Fibroblast of gingiva (primary cell): ENCODE measurements at regions not wholly inside any gene's neighbourhood (a gene's known extent, or its start where the extent isn't known, plus 50 kb on each side); places are given as distances from the start of the nearest gene placed in this dataset.
"Not testable (repeated sequence)": the region's sequence is repeated elsewhere in the genome, so short reads cannot be mapped to it uniquely, and the experiment has no call there.

Source experiments
- DNase-seq: peaks from one replicate; pipeline ENCODE4 v3.0.0-alpha.2; 2011; ENCODE audit warnings: low read depth

DNA sequence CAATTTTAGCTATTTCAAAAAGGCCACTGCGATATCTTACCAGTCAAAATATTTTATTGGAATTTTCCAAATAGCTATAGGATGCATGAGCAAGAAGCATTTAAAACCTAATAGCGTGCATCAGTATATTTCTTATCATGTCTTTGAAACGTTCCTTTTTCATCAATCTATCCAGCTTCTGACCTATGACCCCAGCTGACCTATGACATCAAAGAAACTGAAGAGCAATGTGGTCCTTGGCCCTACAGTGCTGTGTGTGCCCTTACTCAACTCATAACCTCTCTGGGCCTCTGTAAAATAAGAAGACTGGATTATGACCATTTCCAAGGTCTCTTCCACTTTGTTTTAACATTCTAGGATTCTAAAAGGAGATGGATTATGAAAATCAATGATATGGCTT, 118.2 kb downstream of the ZNF22 start:
- no peak for DNase-seq

DNA sequence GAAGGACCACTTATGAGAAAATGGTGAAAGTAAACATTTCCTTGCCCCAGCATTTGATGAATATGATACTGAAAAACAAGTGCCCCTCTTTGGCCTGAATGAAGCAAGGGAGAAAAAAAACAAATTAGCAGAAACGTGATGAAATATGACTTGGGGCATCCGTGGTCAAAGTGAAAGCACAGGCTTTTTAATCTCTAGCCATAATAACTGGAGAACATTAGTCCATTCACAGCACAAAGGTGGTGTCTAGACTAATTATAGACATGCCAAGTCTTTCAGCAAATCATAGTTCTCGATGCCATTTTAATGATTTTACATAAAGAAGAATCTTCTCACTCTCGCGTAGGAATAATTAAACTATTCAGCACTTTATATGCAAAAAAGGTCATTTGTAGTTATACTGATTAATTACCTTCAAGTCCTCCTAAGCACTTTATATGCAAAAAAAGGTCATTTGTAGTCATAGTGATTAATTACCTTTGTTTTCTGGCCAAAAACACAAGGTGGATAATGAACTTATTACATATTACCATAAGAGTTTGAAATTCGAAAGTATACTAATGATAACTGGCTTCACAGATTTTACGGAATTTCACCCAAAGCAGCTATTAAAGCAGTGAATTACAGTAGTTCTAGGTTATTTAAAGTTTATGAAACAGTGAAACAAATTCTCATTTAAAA, 121.6 kb downstream of the ZNF22 start:
- not testable (repeated sequence) for DNase-seq

DNA sequence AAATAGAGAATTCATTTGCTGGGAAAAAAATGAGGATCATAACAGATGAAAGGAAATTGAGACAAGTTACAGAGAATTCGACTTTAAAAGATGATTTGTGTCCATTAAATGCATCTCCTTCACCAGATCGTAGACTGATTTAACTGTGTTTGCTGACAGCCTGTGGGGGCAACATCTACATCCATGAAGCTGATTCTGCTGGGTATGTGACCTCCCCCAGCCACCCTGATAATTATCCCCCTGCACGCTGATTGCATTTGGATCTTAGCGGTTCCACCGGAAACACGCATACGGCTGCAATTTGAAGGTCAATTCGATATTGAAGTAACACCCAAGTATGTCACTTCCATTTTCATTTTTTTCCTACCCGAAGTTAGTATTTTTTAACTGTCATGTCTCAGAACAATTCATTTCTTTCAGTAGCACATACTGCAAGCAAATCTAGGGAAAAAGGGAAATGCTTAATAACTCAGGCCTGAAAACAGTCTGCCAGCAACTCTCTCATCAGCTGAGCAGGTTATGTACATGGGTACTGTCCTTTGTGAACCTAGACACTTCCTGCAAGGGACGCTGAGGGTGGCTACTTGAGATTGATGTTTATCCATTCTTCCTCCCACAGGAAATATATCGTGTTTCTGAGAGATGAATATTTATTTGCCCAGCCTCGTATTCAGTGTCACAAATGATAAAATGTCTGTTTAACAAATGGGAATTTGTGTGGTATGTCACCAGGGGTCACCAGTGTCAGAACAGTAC, 134.9 kb downstream of the ZNF22 start:
- DNase-seq, result no peak

DNA sequence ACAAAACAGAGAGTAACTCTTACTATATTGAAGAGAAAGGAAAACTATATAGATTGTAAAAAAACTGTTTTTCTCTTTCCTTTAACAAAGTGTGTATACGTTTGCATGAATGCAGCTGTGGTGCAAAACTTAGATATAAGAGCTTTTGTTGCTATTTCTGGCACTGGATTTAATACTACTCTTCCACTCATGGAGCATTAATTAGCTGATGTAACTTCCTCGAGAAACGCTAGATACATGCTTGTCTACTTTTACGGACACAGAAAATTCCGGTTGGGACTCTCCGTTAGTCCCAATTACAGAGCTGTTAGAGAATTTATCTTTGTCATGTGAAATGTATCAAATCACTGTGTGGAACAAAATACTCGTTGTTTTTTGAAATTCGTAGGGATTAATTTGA, 135.5 kb downstream of the ZNF22 start:
- no peak for DNase-seq

DNA sequence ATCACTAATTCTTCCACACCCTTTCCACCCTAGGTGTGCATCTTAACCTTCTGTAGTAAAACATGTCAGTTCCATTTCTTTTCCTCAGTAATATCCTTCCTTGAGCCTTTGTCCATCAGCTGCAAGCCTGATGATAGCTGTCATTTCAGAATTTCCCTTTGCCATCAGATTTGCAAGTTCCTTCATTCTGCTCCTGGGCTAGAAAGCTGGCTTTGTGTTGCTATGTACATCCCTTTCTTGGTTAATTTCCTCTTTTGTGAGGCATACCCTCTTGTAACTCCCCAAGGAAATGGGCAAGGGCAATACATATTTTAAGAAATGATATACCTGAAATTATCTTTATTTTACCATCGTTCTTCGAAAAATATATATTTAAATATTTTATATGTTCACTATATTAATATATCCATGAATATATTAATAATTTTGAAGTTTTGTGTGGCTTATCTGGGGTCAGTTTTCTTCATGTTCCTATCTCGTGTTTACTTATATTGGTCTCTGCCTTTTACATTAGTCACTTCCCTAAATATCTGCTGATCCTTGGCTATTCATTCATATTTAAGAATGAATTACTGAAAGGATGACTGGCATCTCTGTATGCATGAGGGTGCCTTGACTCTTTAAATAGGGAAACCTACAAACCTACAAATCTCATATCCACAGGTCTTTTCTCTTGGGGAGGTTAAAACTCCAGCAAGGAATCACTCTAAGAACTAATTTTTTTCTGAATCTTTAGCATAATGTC, 143.8 kb downstream of the ZNF22 start:
- no peak for DNase-seq

DNA sequence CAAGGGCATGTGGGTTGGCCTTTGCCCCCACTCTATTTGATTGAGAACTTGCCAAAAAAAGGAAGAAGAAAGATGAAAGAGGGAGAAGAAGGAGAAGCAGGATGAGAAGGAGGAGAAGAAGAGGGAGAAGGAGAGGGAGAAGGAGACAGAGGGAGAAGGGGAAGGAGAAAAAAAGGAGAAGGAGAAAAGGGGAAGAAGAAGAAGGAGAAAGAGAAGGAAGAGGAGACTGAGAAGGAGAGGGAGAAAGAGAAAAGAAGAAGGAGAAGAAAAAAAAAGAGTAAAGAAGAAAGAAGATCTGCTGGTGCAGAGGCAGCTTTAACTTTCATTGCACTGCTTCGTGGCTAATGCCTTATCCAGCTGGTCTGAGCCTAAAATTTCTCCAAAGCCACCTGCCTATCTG, 144.4 kb downstream of the ZNF22 start:
- DNase-seq, result not testable (repeated sequence)

DNA sequence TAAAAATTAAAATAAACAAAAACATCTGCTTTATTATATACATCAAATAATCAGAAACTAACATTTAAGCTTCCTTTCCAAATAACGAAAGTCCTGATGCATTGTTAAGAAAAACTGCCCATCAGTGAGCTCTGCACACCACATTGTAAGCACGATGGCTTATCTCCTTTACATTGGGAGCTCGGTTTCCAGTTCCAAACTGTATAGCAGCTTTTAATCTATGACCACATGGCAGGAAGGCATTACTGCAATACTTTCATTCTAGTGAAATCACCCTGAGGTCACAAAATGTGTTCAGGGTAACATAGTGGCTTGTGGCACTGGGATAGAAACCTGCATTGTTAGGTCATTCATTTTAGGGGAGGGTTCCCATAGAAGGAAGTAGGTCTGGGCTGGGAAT, 146.3 kb downstream of the ZNF22 start:
- no peak for DNase-seq

DNA sequence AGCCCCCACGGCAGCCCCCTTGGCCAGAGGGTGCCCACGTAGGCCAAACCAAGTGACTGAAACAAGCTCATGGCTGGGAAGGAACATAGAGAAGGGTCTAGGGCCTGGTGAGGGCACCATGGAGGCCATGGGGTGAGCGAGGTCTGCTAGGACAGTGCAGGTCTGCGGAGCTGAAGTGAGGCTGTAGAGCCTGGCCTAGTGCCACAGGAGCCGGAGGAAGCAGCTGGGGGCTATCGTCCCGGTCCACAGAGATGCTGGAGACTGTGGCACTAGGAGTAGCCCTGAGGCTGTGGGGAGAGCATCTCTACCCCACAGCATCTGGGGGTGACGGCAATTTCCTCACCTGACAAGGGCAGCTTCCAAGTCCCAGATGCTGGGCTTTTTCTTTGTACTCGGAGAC, 150.3 kb downstream of the ZNF22 start:
- DNase-seq, result no peak

DNA sequence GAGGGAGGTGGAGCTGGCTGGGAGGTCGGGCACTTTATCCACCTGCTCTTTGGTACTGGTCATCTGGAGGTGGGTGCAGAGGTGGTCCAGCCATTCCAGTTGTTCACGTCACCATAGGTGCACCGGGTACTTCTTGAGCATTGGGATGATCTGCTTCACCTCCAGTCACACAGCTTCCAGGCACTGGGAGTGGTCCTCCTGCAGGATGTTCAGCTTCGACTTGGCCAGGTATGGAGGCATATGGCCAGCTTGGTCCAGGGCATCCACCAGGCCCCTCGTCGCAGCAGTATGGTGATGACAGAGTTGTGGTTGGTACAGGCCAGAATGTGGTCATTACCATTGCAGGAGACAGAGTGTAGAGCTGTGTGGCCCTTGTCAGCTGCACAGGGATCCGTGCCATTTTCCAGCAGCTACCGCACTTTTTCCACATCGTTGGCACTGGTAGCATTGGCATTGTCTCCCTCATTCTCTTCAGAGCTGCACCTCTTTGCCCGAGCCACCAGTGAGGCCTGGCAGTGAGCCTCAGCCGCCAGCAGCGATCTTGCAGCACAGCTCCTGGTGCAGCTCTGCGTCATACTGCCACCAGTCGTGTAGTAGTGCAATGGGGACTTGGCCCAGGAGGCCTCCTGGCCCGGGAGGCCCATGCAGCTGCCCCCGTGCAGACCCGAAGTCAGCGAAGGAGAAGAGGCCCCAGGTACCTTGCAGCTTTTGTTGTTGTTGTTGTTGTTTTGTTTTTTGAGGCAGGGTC, 150.9 kb downstream of the ZNF22 start:
- no peak for DNase-seq

DNA sequence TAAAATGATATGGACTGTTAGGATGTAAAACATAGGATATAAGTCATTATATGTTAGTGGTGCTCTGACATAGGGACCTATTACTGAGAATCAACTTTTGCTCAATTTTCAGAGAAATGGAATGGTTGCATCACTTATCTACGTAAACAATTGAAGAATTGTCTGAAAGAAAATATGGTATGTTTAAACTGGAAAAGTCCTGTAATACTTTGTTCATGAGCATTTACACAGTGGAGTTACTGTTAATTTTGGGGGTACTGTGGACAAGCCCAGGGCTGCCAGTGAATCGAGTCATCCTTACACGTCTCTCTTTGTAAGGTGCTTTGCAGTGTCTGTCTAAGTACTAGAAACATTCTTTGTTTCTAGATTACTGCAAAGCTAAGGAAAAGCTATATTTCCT, 152.0 kb downstream of the ZNF22 start:
- DNase-seq, result no peak

DNA sequence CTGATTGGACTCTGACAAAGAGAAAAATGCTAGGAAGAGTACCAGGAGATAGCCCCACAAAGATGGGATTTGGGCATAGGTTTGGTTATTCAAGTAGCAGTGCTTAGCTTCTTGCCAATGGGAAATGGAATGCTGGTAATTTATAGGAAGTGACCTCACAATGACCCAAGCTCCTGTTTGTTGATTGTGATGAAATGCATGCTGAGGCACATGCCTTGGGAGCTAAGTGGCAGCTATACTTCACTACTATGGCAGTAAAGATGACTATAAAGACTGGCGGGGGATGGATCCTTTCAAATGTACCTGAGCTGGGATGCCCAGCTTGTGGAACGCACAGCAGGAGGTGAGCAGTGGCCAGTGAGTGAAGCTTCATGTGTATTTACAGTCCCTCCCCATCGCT, 153.8 kb downstream of the ZNF22 start:
- no peak for DNase-seq

DNA sequence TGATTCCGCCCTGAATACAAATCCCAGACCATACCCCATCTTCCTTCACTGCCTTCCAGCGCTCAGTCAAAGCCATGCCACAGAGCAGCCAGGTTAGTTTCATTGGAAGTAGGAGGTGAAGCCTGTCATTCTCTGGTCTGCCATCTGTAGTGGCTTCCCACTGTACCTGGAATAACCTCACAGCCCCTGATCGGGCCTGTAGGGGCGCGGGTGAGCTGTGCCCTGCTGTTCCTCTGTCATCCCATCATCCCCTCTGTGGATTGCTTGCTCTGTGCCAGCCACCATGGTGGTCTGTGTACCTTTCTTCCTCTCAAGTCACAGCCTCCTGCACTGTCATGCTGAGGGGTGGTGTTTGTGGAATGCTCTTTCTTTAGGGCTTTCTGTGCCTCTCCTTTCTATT, 155.1 kb downstream of the ZNF22 start:
- DNase-seq, result no peak

DNA sequence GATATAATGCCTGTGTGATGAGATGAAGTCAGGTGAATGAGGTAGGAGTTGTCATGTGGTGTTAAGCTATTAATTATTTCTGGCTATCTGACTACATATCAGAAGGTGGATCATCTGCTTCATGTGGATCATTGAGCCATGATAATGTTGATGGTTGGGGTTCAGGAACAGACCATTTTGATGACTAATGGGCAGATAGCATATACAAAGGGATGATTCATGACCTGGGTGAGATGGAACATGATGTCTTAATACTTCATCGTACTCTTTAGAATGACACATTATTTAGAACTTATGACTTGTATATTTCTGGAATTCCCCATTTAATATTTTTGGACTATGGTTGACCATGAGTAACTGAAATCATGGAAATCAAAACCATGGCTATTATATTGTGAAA, 155.1 kb downstream of the OR13A1 start:
- DNase-seq, result peak; percentile 71

DNA sequence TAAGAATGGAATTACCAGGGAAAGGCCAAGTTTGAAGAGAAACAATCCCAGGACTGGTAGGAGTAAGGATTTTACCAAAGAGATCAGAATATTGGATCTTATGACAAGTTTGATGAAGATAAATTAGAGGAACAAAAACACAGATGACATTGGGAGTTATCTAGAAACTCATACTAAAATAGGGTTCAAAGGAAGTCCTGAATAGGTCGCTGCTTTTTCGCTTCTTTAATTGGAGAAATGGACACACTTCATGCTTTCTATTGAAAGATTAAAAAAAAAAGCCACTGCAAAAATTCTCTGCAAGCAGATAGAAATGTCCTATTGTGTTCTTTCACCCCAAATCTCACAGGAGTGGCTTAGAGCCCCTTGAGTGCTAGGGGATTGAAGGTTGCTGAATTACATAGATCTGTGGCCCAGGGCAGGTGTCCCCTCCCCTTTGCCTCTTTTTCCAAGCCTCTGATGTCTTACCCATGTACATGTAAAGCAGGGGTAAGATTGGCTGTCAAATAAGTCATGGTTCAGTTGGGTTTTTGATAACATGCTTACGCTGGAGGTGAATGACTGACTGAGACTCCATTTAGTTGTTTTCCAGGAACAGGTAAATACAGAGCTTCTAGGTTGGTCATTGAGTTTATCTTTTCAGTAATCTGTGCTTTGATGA, 152.0 kb downstream of the OR13A1 start:
- no peak for DNase-seq

DNA sequence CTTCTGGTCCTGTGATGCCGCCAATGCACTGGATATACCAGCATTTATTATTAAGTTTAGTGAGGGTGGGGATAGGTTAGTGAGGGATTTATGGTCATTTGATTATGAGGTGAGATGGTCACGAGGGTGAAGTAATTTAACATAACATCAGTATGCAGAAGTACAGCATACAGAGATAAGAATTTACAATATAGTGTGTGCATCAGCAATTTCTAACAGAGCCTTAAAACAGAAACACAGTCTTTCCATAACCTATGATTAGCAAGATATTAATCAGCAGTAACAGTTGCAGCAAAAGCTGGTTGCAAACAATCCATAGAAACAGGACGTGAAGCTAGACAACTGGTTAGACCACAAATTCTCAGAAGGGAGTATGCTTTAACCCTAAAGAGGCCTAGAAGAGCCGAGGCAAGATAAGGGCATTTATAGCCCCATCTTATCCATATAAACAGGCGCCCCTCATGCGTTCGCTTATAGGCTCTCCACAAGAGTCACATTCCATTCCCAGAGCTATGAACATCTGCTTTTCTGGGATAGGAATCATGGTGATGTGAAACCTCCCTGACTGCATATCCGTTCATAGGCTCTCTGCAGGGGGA, 139.8 kb downstream of the OR13A1 start:
- not testable (repeated sequence) for DNase-seq

DNA sequence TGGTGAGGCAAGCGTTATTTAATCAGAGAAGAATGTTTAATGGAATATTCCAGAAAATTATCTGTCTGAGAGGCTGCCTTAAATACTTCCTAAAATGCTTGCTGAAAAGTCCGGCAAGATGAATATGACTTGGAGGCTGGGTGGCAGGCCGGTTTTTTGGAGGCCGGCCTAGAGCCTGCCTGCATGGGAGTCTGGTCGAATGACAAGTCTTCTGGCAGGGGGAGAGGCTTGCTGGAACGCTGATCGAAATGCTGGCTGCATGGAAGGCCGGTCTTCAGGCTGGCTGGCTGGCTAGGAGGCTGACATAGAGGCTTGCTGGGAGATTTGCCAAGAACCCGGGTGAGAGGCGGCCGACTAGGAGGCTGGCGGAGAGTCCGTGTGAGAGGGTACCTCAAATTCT, 135.7 kb downstream of the OR13A1 start:
- peak; percentile 5 for DNase-seq

DNA sequence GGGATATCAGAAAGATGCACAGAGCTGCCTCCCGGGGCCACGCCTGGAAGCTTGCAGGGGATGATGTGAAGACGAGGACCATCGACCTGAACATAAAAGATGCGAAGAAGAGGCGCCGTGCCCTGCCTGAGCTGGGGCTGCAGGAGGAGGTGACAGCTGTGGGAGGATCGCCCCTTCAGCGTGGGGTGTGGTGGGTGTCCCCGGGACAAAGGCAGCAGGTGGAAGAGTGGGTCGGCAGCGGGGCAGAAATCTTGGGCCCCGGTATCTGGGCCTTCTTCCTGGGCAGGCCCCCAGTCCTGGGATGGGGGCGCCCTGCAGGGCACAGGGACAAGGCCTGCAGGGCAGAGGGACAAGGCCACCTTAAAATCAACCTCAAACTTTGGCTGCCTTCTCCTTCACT, 134.9 kb downstream of the OR13A1 start:
- DNase-seq, result no peak

DNA sequence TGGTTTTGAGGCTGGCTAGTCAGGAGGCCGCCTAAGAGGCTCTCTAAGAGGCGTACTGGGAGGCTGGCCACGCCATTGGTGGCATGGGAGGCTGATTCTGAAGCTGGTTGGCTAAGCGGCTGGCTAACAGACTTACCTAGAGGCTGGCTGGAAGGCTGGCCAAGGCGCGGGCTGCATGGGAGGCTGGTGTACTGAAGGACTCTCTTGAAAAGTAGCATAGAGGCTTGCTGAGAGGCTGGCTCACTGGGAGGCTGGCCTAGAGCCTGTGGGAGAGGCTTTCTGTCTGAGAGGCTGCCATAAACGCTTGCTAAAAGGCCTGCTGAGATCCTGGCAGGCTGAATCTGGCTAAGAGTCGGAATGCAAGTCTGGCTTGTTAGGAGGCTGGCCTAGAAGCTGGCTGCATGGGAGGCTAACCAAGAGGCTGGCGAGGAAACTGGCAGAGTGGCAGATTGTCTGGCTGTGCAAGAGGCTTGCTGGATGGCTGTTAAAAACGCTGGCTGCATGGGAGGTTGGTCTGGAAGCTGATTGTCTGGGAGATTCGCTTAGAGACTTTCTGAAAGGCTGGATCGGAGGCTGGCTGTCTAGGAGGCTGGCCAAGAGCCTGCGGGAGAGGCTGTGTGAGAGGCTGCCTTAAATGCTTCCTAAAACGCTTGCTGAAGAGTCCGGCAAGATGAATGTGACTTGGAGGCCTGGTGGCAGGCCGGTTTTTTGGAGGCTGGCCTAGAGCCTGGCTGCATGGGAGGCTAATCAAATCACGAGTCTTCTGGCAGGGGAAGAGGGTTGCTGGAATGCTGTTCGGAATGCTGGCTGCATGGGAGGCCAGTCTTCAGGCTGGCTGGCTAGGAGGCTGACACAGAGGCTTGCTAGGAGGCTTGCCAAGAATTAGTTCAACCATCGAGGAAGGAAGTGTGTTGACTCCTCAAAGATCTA, 134.2 kb downstream of the OR13A1 start:
- peak; percentile 68 for DNase-seq

DNA sequence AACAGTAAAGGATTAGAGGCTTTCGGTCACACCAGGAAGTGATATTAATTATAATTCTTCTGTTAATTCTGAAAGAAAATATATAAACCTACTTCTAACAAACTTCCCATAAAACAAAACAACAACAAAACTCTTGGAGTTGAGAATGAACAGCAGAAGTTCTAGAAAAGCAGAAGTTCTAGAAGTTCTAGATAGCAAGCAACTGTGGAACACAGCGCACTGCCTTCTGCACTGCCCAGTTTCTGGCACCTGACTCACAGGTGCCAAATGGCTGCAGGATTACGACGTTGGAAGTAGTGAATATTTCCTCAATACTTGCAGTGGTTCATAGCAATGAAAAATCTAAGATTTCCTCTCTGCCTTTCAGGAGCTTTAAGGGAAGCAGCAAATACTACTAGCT, 132.2 kb downstream of the OR13A1 start:
- no peak for DNase-seq

DNA sequence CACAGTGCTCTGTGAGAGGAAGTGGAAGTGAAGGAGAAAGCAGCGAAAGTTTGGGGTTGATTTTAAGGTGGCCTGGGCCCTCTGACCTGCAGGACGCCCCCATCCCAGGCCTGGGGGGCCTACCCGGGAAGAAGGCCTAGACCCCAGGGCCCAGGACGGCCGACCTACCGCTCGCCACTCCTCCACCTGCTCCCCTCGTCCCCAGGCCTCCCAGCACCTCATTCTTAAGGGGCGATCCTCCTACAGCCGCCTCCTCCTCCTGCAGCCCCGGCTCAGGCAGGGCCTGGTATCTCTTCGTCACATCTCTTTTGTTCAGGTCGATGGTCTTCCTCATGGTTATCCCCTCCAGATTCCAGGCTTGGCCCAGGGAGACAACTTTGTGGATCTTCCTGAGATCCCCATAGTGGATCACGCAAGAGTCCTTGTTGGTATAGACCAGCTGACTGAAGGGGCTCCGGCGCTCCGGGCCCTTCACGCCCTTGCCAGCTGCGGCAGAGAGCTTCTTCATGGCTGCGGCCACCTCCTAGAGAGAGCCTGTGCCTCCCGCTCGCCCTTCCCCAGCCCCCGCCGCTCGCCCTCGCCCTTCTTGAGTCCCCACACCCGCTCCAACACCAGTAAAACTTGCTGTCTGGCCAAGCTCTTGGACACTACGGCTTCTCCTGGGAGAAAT, 117.5 kb downstream of the OR13A1 start:
- DNase-seq, result no peak
